HCT116 (cell line): ENCODE measurements at regions not wholly inside any gene's neighbourhood (a gene's known extent, or its start where the extent isn't known, plus 50 kb on each side); places are given as distances from the start of the nearest gene placed in this dataset.

Source experiments
- CTCF ChIP-seq, 3 experiments: fragments of 200-600 bp in 1 of 3; sonication (generic) in 1 of 3; IDR thresholded peaks in 2 of 3; conservative IDR thresholded peaks in 1 of 3; 2 replicates each; pipeline ENCODE4 v1.5.1; 2012 to 2017; ENCODE audit warnings: low read depth in 2 of 3, low read length in 2 of 3, antibody characterized with exemption in 1 of 3, borderline replicate concordance in 1 of 3, control low read depth in 1 of 3, mild to moderate bottlenecking in 1 of 3, mixed read lengths in 1 of 3, mixed run types in 1 of 3, moderate library complexity in 1 of 3; ENCODE audit not compliant: insufficient read depth in 1 of 3
- EZH2phosphoT487 ChIP-seq: fragments of 200-600 bp; IDR thresholded peaks from 2 replicates; pipeline ENCODE4 v1.6.1; 2018; ENCODE audit warnings: antibody characterized with exemption, borderline replicate concordance
- JUND ChIP-seq: IDR thresholded peaks from 2 replicates; pipeline ENCODE4 v1.6.1; 2012
- POLR2A ChIP-seq: IDR thresholded peaks from 2 replicates; pipeline ENCODE4 v1.7.0; 2011; ENCODE audit warnings: borderline replicate concordance; ENCODE audit not compliant: insufficient read depth, insufficient read length; ENCODE audit errors: extremely low read depth

GRCh38 chr4:144799486-144799885, 153.5 kb downstream of the HHIP start:
- no peak for TF ChIP-seq CTCF (IDR thresholded peaks at IDR 0.05 in 2 of 3, conservative IDR thresholded peaks at IDR 0.05 in 1 of 3; ENCODE audit: borderline replicate concordance in 1 of 3, insufficient read depth in 1 of 3, low read depth in 2 of 3, low read length in 2 of 3)
- no peak for TF ChIP-seq POLR2A
- TF ChIP-seq EZH2phosphoT487: no peak
- no peak for TF ChIP-seq JUND
